ENCODE measurements at regions not wholly inside any gene's neighbourhood (a gene's known extent, or its start where the extent isn't known, plus 50 kb on each side); places are given as distances from the start of the nearest gene placed in this dataset.

DNA sequence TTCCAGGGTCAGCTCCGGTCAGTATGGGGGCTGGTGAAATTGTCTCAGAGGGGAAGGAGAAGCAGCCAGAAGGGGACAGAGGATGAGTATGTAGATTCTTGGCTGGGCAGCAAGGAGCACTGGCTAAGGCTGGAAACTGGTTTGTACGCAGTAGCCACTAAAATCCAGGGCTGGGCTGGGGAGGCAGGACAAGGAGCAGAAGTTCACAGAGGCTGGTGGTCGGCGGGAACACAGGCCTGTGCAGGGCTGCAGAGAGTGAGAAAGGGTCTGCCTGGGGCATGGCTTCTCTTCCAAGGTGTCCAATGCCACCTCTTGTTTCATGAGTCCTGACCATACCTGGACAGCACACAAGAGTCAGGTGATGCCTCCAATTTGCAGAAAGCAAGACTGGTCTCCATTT, 94.4 kb upstream of the HDAC4 start:
- TF ChIP-seq, protein P1, sequence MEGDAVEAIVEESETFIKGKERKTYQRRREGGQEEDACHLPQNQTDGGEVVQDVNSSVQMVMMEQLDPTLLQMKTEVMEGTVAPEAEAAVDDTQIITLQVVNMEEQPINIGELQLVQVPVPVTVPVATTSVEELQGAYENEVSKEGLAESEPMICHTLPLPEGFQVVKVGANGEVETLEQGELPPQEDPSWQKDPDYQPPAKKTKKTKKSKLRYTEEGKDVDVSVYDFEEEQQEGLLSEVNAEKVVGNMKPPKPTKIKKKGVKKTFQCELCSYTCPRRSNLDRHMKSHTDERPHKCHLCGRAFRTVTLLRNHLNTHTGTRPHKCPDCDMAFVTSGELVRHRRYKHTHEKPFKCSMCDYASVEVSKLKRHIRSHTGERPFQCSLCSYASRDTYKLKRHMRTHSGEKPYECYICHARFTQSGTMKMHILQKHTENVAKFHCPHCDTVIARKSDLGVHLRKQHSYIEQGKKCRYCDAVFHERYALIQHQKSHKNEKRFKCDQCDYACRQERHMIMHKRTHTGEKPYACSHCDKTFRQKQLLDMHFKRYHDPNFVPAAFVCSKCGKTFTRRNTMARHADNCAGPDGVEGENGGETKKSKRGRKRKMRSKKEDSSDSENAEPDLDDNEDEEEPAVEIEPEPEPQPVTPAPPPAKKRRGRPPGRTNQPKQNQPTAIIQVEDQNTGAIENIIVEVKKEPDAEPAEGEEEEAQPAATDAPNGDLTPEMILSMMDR (IDR thresholded peaks at IDR 0.05): no peak
- TF ChIP-seq POLR2A (IDR thresholded peaks at IDR 0.05): no peak
